ENCODE measurements at regions not wholly inside any gene's neighbourhood (a gene's known extent, or its start where the extent isn't known, plus 50 kb on each side); places are given as distances from the start of the nearest gene placed in this dataset.
A peak's percentile ranks its signal among the peaks of the same experiment; 100 is the strongest.
"Not testable (repeated sequence)": the region's sequence is repeated elsewhere in the genome, so short reads cannot be mapped to it uniquely, and the experiment has no call there.

GRCh38 chr4:159944477-159944876, 841.6 kb downstream of the RAPGEF2 start:
- DNase-seq, result no peak

GRCh38 chr4:159946983-159947615, 844.2 kb downstream of the RAPGEF2 start:
- peak; percentile 70 for DNase-seq

- DNase-seq, result no peak
These were observed 847.8 kb downstream of the RAPGEF2 start for GRCh38 chr4:159950707-159951106.

- DNase-seq, result no peak
These were observed 863.9 kb downstream of the RAPGEF2 start for GRCh38 chr4:159966746-159967145.

- not testable (repeated sequence) for DNase-seq
These were observed 874.1 kb downstream of the RAPGEF2 start for GRCh38 chr4:159976871-159977482.

- DNase-seq, result no peak
These were observed 875.2 kb downstream of the RAPGEF2 start for GRCh38 chr4:159977907-159978617.

- no peak for DNase-seq
These were observed 876.5 kb downstream of the RAPGEF2 start for GRCh38 chr4:159979351-159979750.

- DNase-seq, result no peak
These were observed 877.1 kb downstream of the RAPGEF2 start for GRCh38 chr4:159979953-159980352.

- DNase-seq, result peak; percentile 3
These were observed 878.1 kb downstream of the RAPGEF2 start for GRCh38 chr4:159980826-159981468.

- no peak for DNase-seq
These were observed 878.6 kb downstream of the RAPGEF2 start for GRCh38 chr4:159981469-159981856.

GRCh38 chr4:159983082-159983481, 880.2 kb downstream of the RAPGEF2 start:
- DNase-seq, result no peak

- DNase-seq, result no peak
These were observed 907.0 kb downstream of the RAPGEF2 start for GRCh38 chr4:160009656-160010493.

- no peak for DNase-seq
These were observed 917.1 kb downstream of the RAPGEF2 start for GRCh38 chr4:160019936-160020335.

GRCh38 chr4:160020804-160021203, 917.9 kb downstream of the RAPGEF2 start:
- no peak for DNase-seq

- no peak for DNase-seq
These were observed 919.0 kb downstream of the RAPGEF2 start for GRCh38 chr4:160021870-160022269.

GRCh38 chr4:160026721-160027120, 923.8 kb downstream of the RAPGEF2 start:
- no peak for DNase-seq

- no peak for DNase-seq
These were observed 931.6 kb downstream of the RAPGEF2 start for GRCh38 chr4:160034501-160034900.

- no peak for DNase-seq
These were observed 935.7 kb downstream of the RAPGEF2 start for GRCh38 chr4:160038615-160039014.

- no peak for DNase-seq
These were observed 941.8 kb downstream of the RAPGEF2 start for GRCh38 chr4:160044693-160045092.

- DNase-seq, result no peak
These were observed 979.7 kb downstream of the RAPGEF2 start for GRCh38 chr4:160082432-160083207.

- DNase-seq, result no peak
These were observed 988.8 kb downstream of the RAPGEF2 start for GRCh38 chr4:160091631-160092030.

Data from left kidney (tissue), 1 donor.